Smooth muscle cell (in vitro differentiated cells): ENCODE measurements at regions not wholly inside any gene's neighbourhood (a gene's known extent, or its start where the extent isn't known, plus 50 kb on each side); places are given as distances from the start of the nearest gene placed in this dataset.

Source experiments
- DNase-seq: peaks from one replicate; lab custom pipeline; 2025; ENCODE audit not compliant: unreplicated experiment; lab: John Stamatoyannopoulos, UW
- H2AFZ ChIP-seq: fragments of 200-600 bp; sonication (generic); 2 replicates; pipeline ENCODE4 v1.6.0; 2016; ENCODE audit warnings: antibody characterized with exemption, low read depth, mild to moderate bottlenecking
- H3F3A ChIP-seq: fragments of 200-600 bp; sonication (generic); 2 replicates; pipeline ENCODE4 v1.6.0; 2017; ENCODE audit warnings: antibody characterized with exemption, low read depth
- H3K27ac ChIP-seq: fragments of 200-600 bp; sonication (generic); 2 replicates; pipeline ENCODE4 v1.5.1; 2016; ENCODE audit warnings: low read depth, mild to moderate bottlenecking
- H3K27me3 ChIP-seq: fragments of 200-600 bp; sonication (generic); 2 replicates; pipeline ENCODE4 v1.6.1; 2016; ENCODE audit warnings: low read depth, mild to moderate bottlenecking
- H3K36me3 ChIP-seq: fragments of 200-600 bp; sonication (generic); 2 replicates; pipeline ENCODE4 v1.5.1; 2016; ENCODE audit warnings: low read depth
- H3K4me1 ChIP-seq: fragments of 200-600 bp; sonication (generic); 2 replicates; pipeline ENCODE4 v1.5.1; 2016; ENCODE audit warnings: low read depth
- H3K4me2 ChIP-seq: fragments of 200-600 bp; sonication (generic); 2 replicates; pipeline ENCODE4 v1.6.0; 2016; ENCODE audit warnings: mild to moderate bottlenecking
- H3K4me3 ChIP-seq: fragments of 200-600 bp; sonication (generic); 2 replicates; pipeline ENCODE4 v1.5.1; 2016; ENCODE audit warnings: mild to moderate bottlenecking
- H3K79me2 ChIP-seq: fragments of 200-600 bp; sonication (generic); 2 replicates; pipeline ENCODE4 v1.6.0; 2016; ENCODE audit warnings: low read depth, mild to moderate bottlenecking
- H3K9ac ChIP-seq: fragments of 200-600 bp; sonication (generic); 2 replicates; pipeline ENCODE4 v1.6.0; 2016; ENCODE audit warnings: low read depth
- H3K9me3 ChIP-seq: fragments of 200-600 bp; sonication (generic); replicated peaks from 2 replicates; pipeline ENCODE4 v1.5.1; 2016; ENCODE audit warnings: low read depth
- H4K20me1 ChIP-seq: fragments of 200-600 bp; sonication (generic); 2 replicates; pipeline ENCODE4 v1.6.0; 2016; ENCODE audit warnings: low read depth
- WGBS: methylation state at CpG from one replicate; pipeline ENCODE4 v1.1.7; 2016; ENCODE audit warnings: low lambda C conversion rate; 5-methylcytosine and 5-hydroxymethylcytosine counted together
- TF ChIP-seq, protein P1 (sequence below): fragments of 200-600 bp; sonication (generic); IDR thresholded peaks from 2 replicates; pipeline ENCODE4 v1.5.1; 2017; ENCODE audit warnings: borderline replicate concordance, mild to moderate bottlenecking, antibody characterized with exemption; ENCODE audit not compliant: insufficient read depth, poor library complexity, severe bottlenecking

- Histone ChIP-seq H4K20me1 (no peaks in the 10 kb centered on the region), H3K79me2 (no peaks in the 10 kb centered on the region), H2AFZ (no peak overlapping the region), H3K4me3 (no peak overlapping the region), H3K9me3 (no peaks in the 10 kb centered on the region), H3K27ac (no peak overlapping the region), H3K9ac (no peak overlapping the region), H3F3A (no peaks in the 10 kb centered on the region), H3K4me2 (no peak overlapping the region), H3K36me3 (no peaks in the 10 kb centered on the region), H3K4me1 (peaks cover 17% of the 10 kb centered on the region), H3K27me3 (no peaks in the 10 kb centered on the region)
- TF ChIP-seq, protein P1, sequence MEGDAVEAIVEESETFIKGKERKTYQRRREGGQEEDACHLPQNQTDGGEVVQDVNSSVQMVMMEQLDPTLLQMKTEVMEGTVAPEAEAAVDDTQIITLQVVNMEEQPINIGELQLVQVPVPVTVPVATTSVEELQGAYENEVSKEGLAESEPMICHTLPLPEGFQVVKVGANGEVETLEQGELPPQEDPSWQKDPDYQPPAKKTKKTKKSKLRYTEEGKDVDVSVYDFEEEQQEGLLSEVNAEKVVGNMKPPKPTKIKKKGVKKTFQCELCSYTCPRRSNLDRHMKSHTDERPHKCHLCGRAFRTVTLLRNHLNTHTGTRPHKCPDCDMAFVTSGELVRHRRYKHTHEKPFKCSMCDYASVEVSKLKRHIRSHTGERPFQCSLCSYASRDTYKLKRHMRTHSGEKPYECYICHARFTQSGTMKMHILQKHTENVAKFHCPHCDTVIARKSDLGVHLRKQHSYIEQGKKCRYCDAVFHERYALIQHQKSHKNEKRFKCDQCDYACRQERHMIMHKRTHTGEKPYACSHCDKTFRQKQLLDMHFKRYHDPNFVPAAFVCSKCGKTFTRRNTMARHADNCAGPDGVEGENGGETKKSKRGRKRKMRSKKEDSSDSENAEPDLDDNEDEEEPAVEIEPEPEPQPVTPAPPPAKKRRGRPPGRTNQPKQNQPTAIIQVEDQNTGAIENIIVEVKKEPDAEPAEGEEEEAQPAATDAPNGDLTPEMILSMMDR, result no peak
- 91% methylated on average over 2 of the region's 2 CpGs for WGBS
- DNase-seq, result no peak
These were observed 173.0 kb downstream of the EMP1 start for GRCh38 chr12:13369474-13370056.

DNA sequence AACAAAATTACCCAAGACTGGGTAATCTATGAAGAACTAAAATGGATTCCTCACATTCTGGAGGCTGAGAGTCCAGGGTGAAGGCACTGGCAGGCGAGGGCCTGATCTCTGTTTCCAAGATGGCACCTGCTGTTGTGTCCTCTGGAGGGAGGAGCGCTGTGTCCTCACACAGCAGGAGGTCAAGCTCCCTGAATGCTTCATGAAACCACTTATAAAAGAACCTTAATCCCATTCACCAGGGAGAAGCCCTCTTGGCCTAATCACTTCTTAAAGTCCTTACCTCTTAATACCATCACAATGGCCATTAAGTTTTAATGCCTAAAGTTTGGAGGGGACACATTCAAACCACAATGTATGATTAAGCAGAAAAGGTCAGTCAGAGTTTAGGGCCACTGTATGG is 172.4 kb downstream of the EMP1 start:
- Histone ChIP-seq H3K4me2 (no peak overlapping the region), H2AFZ (no peak overlapping the region), H3K27ac (no peak overlapping the region), H3K9ac (no peak overlapping the region), H3K9me3 (no peaks in the 10 kb centered on the region), H3K79me2 (no peaks in the 10 kb centered on the region), H3K36me3 (no peaks in the 10 kb centered on the region), H3K27me3 (no peaks in the 10 kb centered on the region), H3K4me3 (no peak overlapping the region), H3K4me1 (peaks cover 17% of the 10 kb centered on the region), H3F3A (no peaks in the 10 kb centered on the region), H4K20me1 (no peaks in the 10 kb centered on the region)
- WGBS, result 96% methylated on average over 2 of the region's 2 CpGs
- DNase-seq, result no peak
- TF ChIP-seq, protein P1, result no peak

- no peak overlapping the region for H2AFZ ChIP-seq
- H3K9me3 ChIP-seq, result no peaks in the 10 kb centered on the region
- no peaks in the 10 kb centered on the region for H3K36me3 ChIP-seq
- H3K4me1 ChIP-seq, result peaks cover 17% of the 10 kb centered on the region
- no peak for DNase-seq
- no peaks in the 10 kb centered on the region for H3F3A ChIP-seq
- no peak overlapping the region for H3K9ac ChIP-seq
- no peaks in the 10 kb centered on the region for H4K20me1 ChIP-seq
- no peak overlapping the region for H3K27ac ChIP-seq
- TF ChIP-seq, protein P1, result no peak
- no peak overlapping the region for H3K4me2 ChIP-seq
- H3K79me2 ChIP-seq, result no peaks in the 10 kb centered on the region
- WGBS, result 100% methylated on average over 1 of the region's 1 CpG
- H3K4me3 ChIP-seq, result no peak overlapping the region
- no peaks in the 10 kb centered on the region for H3K27me3 ChIP-seq
These were observed 171.9 kb downstream of the EMP1 start for GRCh38 chr12:13368431-13368830.

- no peak overlapping the region for H2AFZ ChIP-seq
- no peaks in the 10 kb centered on the region for H3K79me2 ChIP-seq
- no peak overlapping the region for H3K9ac ChIP-seq
- H3K27me3 ChIP-seq, result no peaks in the 10 kb centered on the region
- no peak overlapping the region for H3K4me2 ChIP-seq
- no peaks in the 10 kb centered on the region for H3F3A ChIP-seq
- peaks cover 17% of the 10 kb centered on the region for H3K4me1 ChIP-seq
- no peak overlapping the region for H3K27ac ChIP-seq
- H3K4me3 ChIP-seq, result no peak overlapping the region
- DNase-seq, result no peak
- no peaks in the 10 kb centered on the region for H3K9me3 ChIP-seq
- WGBS, result 98% methylated on average over 11 of the region's 11 CpGs
- TF ChIP-seq, protein P1, result no peak
- H4K20me1 ChIP-seq, result no peaks in the 10 kb centered on the region
- H3K36me3 ChIP-seq, result no peaks in the 10 kb centered on the region
These were observed 171.4 kb downstream of the EMP1 start for GRCh38 chr12:13367973-13368372.
